ENCODE measurements at regions not wholly inside any gene's neighbourhood (a gene's known extent, or its start where the extent isn't known, plus 50 kb on each side); places are given as distances from the start of the nearest gene placed in this dataset.

GRCh38 chr4:187666034-187666433 lies 329.5 kb upstream of the ZFP42 start:
- Histone ChIP-seq H3K27ac (ENCODE audit: extremely low read depth, low read depth, low read length) (no peak overlapping the region), H3K36me3 (ENCODE audit: control insufficient read depth in 2 of 2, insufficient read depth in 1 of 2, low read length in 2 of 2) (no peaks in the 10 kb centered on the region), H3K4me3 (ENCODE audit: low read depth, low read length) (no peak overlapping the region), H3K4me1 (ENCODE audit: control insufficient read depth, insufficient read depth, low read length) (no peaks in the 10 kb centered on the region), H3K9me3 (ENCODE audit: control insufficient read depth, insufficient read depth, low read depth, low read length) (no peaks in the 10 kb centered on the region)
- ChIA-PET POLR2A (no interaction called here), CTCF (no interaction called here)
- no peak for TF ChIP-seq GLIS2 (tag by site-specific recombination; IDR thresholded peaks at IDR 0.05)
- no peak for TF ChIP-seq PRDM2 (tag by site-specific recombination; IDR thresholded peaks at IDR 0.05; ENCODE audit: borderline replicate concordance)
- TF ChIP-seq ZNF785 (tag by site-specific recombination; IDR thresholded peaks at IDR 0.05), result no peak
- no peak for TF ChIP-seq ZFP69B (tag by site-specific recombination; IDR thresholded peaks at IDR 0.05)
- no peak for TF ChIP-seq ZNF664 (tag by site-specific recombination; IDR thresholded peaks at IDR 0.05)
- no peak for TF ChIP-seq ZFP41 (tag by site-specific recombination; IDR thresholded peaks at IDR 0.05; ENCODE audit: borderline replicate concordance)
- no peak for TF ChIP-seq ZNF19 (tag by site-specific recombination; IDR thresholded peaks at IDR 0.05; ENCODE audit: low read depth)
- no peak for TF ChIP-seq TSHZ1 (tag by site-specific recombination; IDR thresholded peaks at IDR 0.05; ENCODE audit: borderline replicate concordance)
- no peak for TF ChIP-seq ZNF623 (tag by site-specific recombination; IDR thresholded peaks at IDR 0.05)
- no peak for TF ChIP-seq HIC1 (tag by site-specific recombination; IDR thresholded peaks at IDR 0.05)
- no peak for TF ChIP-seq ZSCAN30 (tag by site-specific recombination; IDR thresholded peaks at IDR 0.05)

- no peak overlapping the region for H3K27ac ChIP-seq (ENCODE audit: extremely low read depth, low read depth, low read length)
- ChIA-PET POLR2A (no interaction called here), CTCF (no interaction called here)
- TF ChIP-seq ZNF214 (tag by site-specific recombination; IDR thresholded peaks at IDR 0.05; ENCODE audit: borderline replicate concordance), result no peak
- no peaks in the 10 kb centered on the region for H3K4me1 ChIP-seq (ENCODE audit: control insufficient read depth, insufficient read depth, low read length)
- H3K9me3 ChIP-seq (ENCODE audit: control insufficient read depth, insufficient read depth, low read depth, low read length), result no peaks in the 10 kb centered on the region
- H3K4me3 ChIP-seq (ENCODE audit: low read depth, low read length), result no peak overlapping the region
- no peaks in the 10 kb centered on the region for H3K36me3 ChIP-seq (ENCODE audit: control insufficient read depth in 2 of 2, insufficient read depth in 1 of 2, low read length in 2 of 2)
Observed at GRCh38 chr4:187666697-187667494, 328.7 kb upstream of the ZFP42 start.

Data from HEK293 (cell line).